HEK293 (cell line): ENCODE measurements at regions not wholly inside any gene's neighbourhood (a gene's known extent, or its start where the extent isn't known, plus 50 kb on each side); places are given as distances from the start of the nearest gene placed in this dataset.

Experiments used
- CTCF ChIA-PET: fragments of 350-600 bp; formaldehyde crosslinking; extraction: SDS; loops from one replicate; lab custom pipeline; 2021; ENCODE audit warnings: antibody characterized with exemption; lab: Yijun Ruan, JAX
- POLR2A ChIA-PET: fragments of 300-600 bp; formaldehyde crosslinking; extraction: SDS; loops from one replicate; lab custom pipeline; 2020; ENCODE audit warnings: antibody characterized with exemption, inconsistent platforms; lab: Yijun Ruan, JAX
- H3K27ac ChIP-seq: fragments of 200-500 bp; sonication (Bioruptor generic); 2 replicates; pipeline ENCODE4 v1.5.1; 2014; ENCODE audit warnings: low read depth, low read length, control low read depth, inconsistent platforms; ENCODE audit errors: extremely low read depth
- H3K36me3 ChIP-seq, 2 experiments: fragments of 200-500 bp in 1 of 2; sonication (Bioruptor generic) in 1 of 2; 1 replicate in 1 of 2; 2 replicates in 1 of 2; pipeline ENCODE4 v1.5.1; 2014 to 2017; ENCODE audit warnings: inconsistent platforms in 2 of 2, low read length in 2 of 2; ENCODE audit not compliant: control insufficient read depth in 2 of 2, insufficient read depth in 1 of 2
- H3K4me1 ChIP-seq: fragments of 200-500 bp; sonication (Bioruptor generic); 2 replicates; pipeline ENCODE4 v1.5.1; 2014; ENCODE audit warnings: mild to moderate bottlenecking, low read length, inconsistent platforms; ENCODE audit not compliant: control insufficient read depth, insufficient read depth
- H3K4me3 ChIP-seq: 2 replicates; pipeline ENCODE4 v1.5.1; 2011; ENCODE audit warnings: low read depth, mild to moderate bottlenecking, control low read depth, low read length, moderate library complexity
- H3K9me3 ChIP-seq: fragments of 200-500 bp; sonication (Bioruptor generic); 2 replicates; pipeline ENCODE4 v1.5.1; 2014; ENCODE audit warnings: low read depth, low read length, inconsistent platforms; ENCODE audit not compliant: control insufficient read depth, insufficient read depth
- GFI1B ChIP-seq: fragments of 450-650 bp; formaldehyde crosslinking; IDR thresholded peaks from 2 replicates; pipeline ENCODE4 v1.5.1; 2016; ENCODE audit warnings: missing biosample characterization, missing genetic modification characterization
- GLIS1 ChIP-seq: fragments of 450-650 bp; formaldehyde crosslinking; IDR thresholded peaks from 2 replicates; pipeline ENCODE4 v1.5.1; 2016; ENCODE audit warnings: missing biosample characterization, missing genetic modification characterization
- KLF10 ChIP-seq: fragments of 450-650 bp; IDR thresholded peaks from 2 replicates; pipeline ENCODE4 v1.5.1; 2018; ENCODE audit warnings: missing biosample characterization, mild to moderate bottlenecking, missing genetic modification characterization
- PRDM1 ChIP-seq: fragments of 450-650 bp; formaldehyde crosslinking; IDR thresholded peaks from 2 replicates; pipeline ENCODE4; 2016; ENCODE audit warnings: missing biosample characterization, missing genetic modification characterization
- SETDB1 ChIP-seq: IDR thresholded peaks from one replicate; pipeline ENCODE4 v1.6.1; 2017; ENCODE audit warnings: mild to moderate bottlenecking, low read length, moderate library complexity, mixed read lengths; ENCODE audit not compliant: insufficient read length
- TRIM28 ChIP-seq: IDR thresholded peaks from 2 replicates; pipeline ENCODE4 v1.6.1; 2011; ENCODE audit warnings: low read length, control low read depth, borderline replicate concordance
- ZBTB1 ChIP-seq: fragments of 450-650 bp; formaldehyde crosslinking; IDR thresholded peaks from 2 replicates; pipeline ENCODE4 v1.5.1; 2016; ENCODE audit warnings: missing biosample characterization, missing genetic modification characterization
- ZFP37 ChIP-seq: fragments of 450-650 bp; formaldehyde crosslinking; IDR thresholded peaks from 2 replicates; pipeline ENCODE4 v1.5.1; 2016; ENCODE audit warnings: missing biosample characterization, missing genetic modification characterization
- ZNF112 ChIP-seq: fragments of 450-650 bp; formaldehyde crosslinking; IDR thresholded peaks from 2 replicates; pipeline ENCODE4 v1.5.0; 2017; ENCODE audit warnings: missing biosample characterization, missing genetic modification characterization
- ZNF133 ChIP-seq: fragments of 450-650 bp; formaldehyde crosslinking; IDR thresholded peaks from 2 replicates; pipeline ENCODE4 v1.5.1; 2016; ENCODE audit warnings: missing biosample characterization, missing genetic modification characterization
- ZNF169 ChIP-seq: fragments of 450-650 bp; formaldehyde crosslinking; IDR thresholded peaks from 2 replicates; pipeline ENCODE4 v1.5.1; 2016; ENCODE audit warnings: missing biosample characterization, missing genetic modification characterization
- ZNF223 ChIP-seq: fragments of 450-650 bp; formaldehyde crosslinking; IDR thresholded peaks from 2 replicates; pipeline ENCODE4 v1.5.1; 2016; ENCODE audit warnings: missing biosample characterization, missing genetic modification characterization
- ZNF23 ChIP-seq: fragments of 450-650 bp; formaldehyde crosslinking; IDR thresholded peaks from 2 replicates; pipeline ENCODE4 v1.5.1; 2016; ENCODE audit warnings: missing biosample characterization, missing genetic modification characterization, borderline replicate concordance
- ZNF362 ChIP-seq: fragments of 450-650 bp; formaldehyde crosslinking; IDR thresholded peaks from 2 replicates; pipeline ENCODE4 v1.5.1; 2016; ENCODE audit warnings: missing biosample characterization, missing genetic modification characterization
- ZNF404 ChIP-seq: fragments of 450-650 bp; formaldehyde crosslinking; IDR thresholded peaks from 2 replicates; pipeline ENCODE4 v1.5.1; 2017; ENCODE audit warnings: missing biosample characterization, missing genetic modification characterization
- ZNF433 ChIP-seq: fragments of 450-650 bp; formaldehyde crosslinking; IDR thresholded peaks from 2 replicates; pipeline ENCODE4 v1.5.1; 2016; ENCODE audit warnings: missing biosample characterization, missing genetic modification characterization, low read depth
- ZNF513 ChIP-seq: fragments of 450-650 bp; IDR thresholded peaks from 2 replicates; pipeline ENCODE4 v1.5.1; 2018; ENCODE audit warnings: missing biosample characterization, missing genetic modification characterization
- ZNF514 ChIP-seq: fragments of 450-650 bp; formaldehyde crosslinking; IDR thresholded peaks from 2 replicates; pipeline ENCODE4 v1.5.1; 2016; ENCODE audit warnings: missing biosample characterization, missing genetic modification characterization
- ZNF645 ChIP-seq: fragments of 450-650 bp; formaldehyde crosslinking; IDR thresholded peaks from 2 replicates; pipeline ENCODE4; 2016; ENCODE audit warnings: missing biosample characterization, missing genetic modification characterization
- ZNF660 ChIP-seq: fragments of 450-650 bp; IDR thresholded peaks from 2 replicates; pipeline ENCODE4 v1.5.1; 2018; ENCODE audit warnings: missing biosample characterization, mild to moderate bottlenecking, missing genetic modification characterization
- ZNF670 ChIP-seq: fragments of 450-650 bp; formaldehyde crosslinking; IDR thresholded peaks from 2 replicates; pipeline ENCODE4 v1.5.1; 2016; ENCODE audit warnings: missing biosample characterization, missing genetic modification characterization, low read depth
- ZNF768 ChIP-seq: fragments of 450-650 bp; formaldehyde crosslinking; IDR thresholded peaks from 2 replicates; pipeline ENCODE4 v1.5.1; 2018; ENCODE audit warnings: missing biosample characterization, mild to moderate bottlenecking, missing genetic modification characterization
- ZNF777 ChIP-seq: fragments of 450-650 bp; formaldehyde crosslinking; IDR thresholded peaks from 2 replicates; pipeline ENCODE4 v1.5.1; 2017; ENCODE audit warnings: missing biosample characterization, missing genetic modification characterization, borderline replicate concordance
- ZNF830 ChIP-seq: fragments of 450-650 bp; IDR thresholded peaks from 2 replicates; pipeline ENCODE4 v1.5.0; 2018; ENCODE audit warnings: missing biosample characterization, missing genetic modification characterization, low read depth, mild to moderate bottlenecking, moderate library complexity
- ZNF837 ChIP-seq: fragments of 450-650 bp; formaldehyde crosslinking; IDR thresholded peaks from 2 replicates; pipeline ENCODE4 v1.5.1; 2016; ENCODE audit warnings: missing biosample characterization, missing genetic modification characterization
- ZSCAN16 ChIP-seq: fragments of 450-650 bp; formaldehyde crosslinking; IDR thresholded peaks from 2 replicates; pipeline ENCODE4 v1.5.1; 2016; ENCODE audit warnings: missing biosample characterization, missing genetic modification characterization

GRCh38 chr13:66003558-66003957 is 1226.6 kb downstream of the PCDH9 start:
- Histone ChIP-seq H3K9me3 (no peaks in the 10 kb centered on the region), H3K4me1 (no peaks in the 10 kb centered on the region), H3K4me3 (no peak overlapping the region), H3K27ac (no peak overlapping the region), H3K36me3 (no peaks in the 10 kb centered on the region)
- POLR2A ChIA-PET: no interaction called here
- TF ChIP-seq ZNF645 (no peak), ZNF404 (tag by site-specific recombination) (no peak), ZNF133 (tag by site-specific recombination) (no peak), ZNF513 (tag by site-specific recombination) (no peak), GLIS1 (tag by site-specific recombination) (no peak), GFI1B (tag by site-specific recombination) (no peak), SETDB1 (peak; percentile 94), ZNF433 (no peak), TRIM28 (peak; percentile 99), ZNF837 (tag by site-specific recombination) (no peak)
- TF ChIP-seq, all 188 proteins: peak for 2
- CTCF ChIA-PET: interaction anchor here (0.6 kb wide), 2 partner anchors 7 to 261 kb away, joined by 3 read pairs; no protein-coding TSS in a partner anchor

GRCh38 chr13:66001140-66001539 is 1229.0 kb downstream of the PCDH9 start:
- POLR2A ChIA-PET: no interaction called here
- TF ChIP-seq ZNF670 (tag by site-specific recombination) (no peak), ZNF777 (tag by site-specific recombination) (no peak), ZFP37 (no peak), PRDM1 (tag by site-specific recombination) (no peak), ZBTB1 (no peak), KLF10 (tag by site-specific recombination) (no peak), ZSCAN16 (tag by site-specific recombination) (no peak), ZNF223 (tag by site-specific recombination) (no peak), ZNF830 (no peak), ZNF112 (tag by site-specific recombination) (no peak), SETDB1 (no peak), ZNF23 (tag by site-specific recombination) (no peak), ZNF768 (tag by site-specific recombination) (no peak), ZNF514 (tag by site-specific recombination) (no peak), ZNF169 (tag by site-specific recombination) (no peak), ZNF660 (tag by site-specific recombination) (no peak), ZNF362 (no peak)
- CTCF ChIA-PET: no interaction called here

More at GRCh38 chr13:66001140-66001539, 1229.0 kb downstream of the PCDH9 start:
- Histone ChIP-seq H3K9me3 (no peaks in the 10 kb centered on the region), H3K4me1 (no peaks in the 10 kb centered on the region), H3K27ac (no peak overlapping the region), H3K36me3 (no peaks in the 10 kb centered on the region), H3K4me3 (no peak overlapping the region)
